ENCODE measurements at regions not wholly inside any gene's neighbourhood (a gene's known extent, or its start where the extent isn't known, plus 50 kb on each side); places are given as distances from the start of the nearest gene placed in this dataset.

DNA sequence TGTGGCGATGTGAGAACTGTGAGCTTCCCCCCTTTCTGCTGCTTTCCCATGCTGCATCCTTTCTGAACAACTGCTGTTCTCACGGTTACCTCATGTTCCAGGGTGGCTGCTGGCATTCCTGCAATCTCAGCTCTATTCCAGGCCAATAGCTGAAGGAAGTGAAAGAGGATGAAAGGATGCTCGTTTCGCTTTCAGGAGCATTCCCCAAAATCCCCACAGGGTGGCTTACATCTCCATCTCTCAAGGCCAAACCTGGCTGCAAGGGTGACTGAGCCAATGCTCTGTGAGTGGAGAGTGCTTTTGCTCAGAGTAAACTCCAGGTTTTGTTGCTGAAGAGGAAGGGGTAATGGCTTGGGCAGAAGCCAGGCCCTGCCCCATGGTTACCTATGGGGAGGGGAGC is 848.2 kb downstream of the BRD1 start (continued):
- TF ChIP-seq ZNF664 (tag by site-specific recombination; IDR thresholded peaks at IDR 0.05) (no peak), ZNF132 (tag by site-specific recombination; IDR thresholded peaks at IDR 0.05; ENCODE audit: borderline replicate concordance) (no peak), OSR2 (tag by site-specific recombination; IDR thresholded peaks at IDR 0.05) (no peak), TRIM28 (IDR thresholded peaks at IDR 0.05; ENCODE audit: borderline replicate concordance, low read length) (peak; percentile 76; the same call in 1 of the 2 replicates)

DNA sequence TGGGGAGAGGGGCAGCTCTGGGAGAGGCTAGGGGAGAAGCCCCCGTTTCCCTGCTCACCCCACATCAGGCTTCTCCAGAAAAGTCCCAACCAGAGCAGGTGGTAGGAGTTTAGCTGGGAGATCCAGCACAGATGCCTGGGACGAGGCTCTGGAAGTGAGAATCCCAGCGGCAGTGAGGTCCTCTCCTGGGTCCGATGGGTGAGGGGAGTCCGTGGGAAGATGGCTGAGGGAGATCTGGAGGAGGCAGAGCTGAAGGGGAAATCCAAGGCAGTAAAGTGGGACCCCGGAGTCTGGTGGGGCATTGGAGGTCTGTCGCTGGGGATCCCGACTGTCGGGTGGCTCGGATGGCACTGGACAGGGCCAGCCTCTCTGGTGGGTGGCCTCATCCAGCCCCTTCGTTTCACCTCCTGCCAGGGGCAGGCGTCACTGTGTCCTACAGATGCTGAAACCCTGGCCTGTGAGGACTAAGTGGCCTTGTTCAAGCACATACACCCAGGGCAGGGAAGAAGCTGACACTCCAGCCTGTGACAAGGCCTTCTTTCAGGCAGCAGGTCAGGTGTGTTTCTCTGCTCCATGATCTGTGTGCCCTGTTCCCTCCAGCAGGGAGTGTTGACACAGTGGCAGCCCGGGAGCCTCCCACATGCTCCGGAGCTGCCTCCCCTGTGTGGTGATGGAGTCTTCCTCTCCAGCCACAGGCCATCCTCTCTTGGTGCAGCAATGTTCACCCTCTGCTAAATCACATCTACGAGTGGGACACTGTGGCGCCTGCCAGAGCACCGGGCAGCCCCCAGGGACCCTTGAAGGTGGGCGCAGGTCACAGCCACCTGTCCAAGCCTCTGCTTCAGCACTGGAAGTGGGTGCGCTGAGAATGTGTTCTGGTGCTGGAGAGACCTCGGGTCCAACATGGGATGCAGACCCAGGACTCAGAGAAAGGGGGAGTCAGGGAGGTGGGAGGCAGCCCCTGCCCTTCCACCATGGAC is 850.8 kb downstream of the BRD1 start:
- Histone ChIP-seq H3K4me3 (ENCODE audit: low read depth, low read length) (no peak overlapping the region), H3K4me1 (ENCODE audit: control insufficient read depth, insufficient read depth, low read length) (no peaks in the 10 kb centered on the region), H3K9me3 (ENCODE audit: control insufficient read depth, insufficient read depth, low read depth, low read length) (no peaks in the 10 kb centered on the region), H3K27ac (ENCODE audit: extremely low read depth, low read depth, low read length) (no peak overlapping the region), H3K36me3 (ENCODE audit: control insufficient read depth in 2 of 2, insufficient read depth in 1 of 2, low read length in 2 of 2) (no peaks in the 10 kb centered on the region)
- ChIA-PET POLR2A (no interaction called here), CTCF (interaction anchor here (0.6 to 0.7 kb wide), 3 partner anchors 21 to 944 kb away, joined by 3 read pairs; no protein-coding TSS in a partner anchor)
- TF ChIP-seq, protein P1, sequence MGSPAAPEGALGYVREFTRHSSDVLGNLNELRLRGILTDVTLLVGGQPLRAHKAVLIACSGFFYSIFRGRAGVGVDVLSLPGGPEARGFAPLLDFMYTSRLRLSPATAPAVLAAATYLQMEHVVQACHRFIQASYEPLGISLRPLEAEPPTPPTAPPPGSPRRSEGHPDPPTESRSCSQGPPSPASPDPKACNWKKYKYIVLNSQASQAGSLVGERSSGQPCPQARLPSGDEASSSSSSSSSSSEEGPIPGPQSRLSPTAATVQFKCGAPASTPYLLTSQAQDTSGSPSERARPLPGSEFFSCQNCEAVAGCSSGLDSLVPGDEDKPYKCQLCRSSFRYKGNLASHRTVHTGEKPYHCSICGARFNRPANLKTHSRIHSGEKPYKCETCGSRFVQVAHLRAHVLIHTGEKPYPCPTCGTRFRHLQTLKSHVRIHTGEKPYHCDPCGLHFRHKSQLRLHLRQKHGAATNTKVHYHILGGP (tag by site-specific recombination; IDR thresholded peaks at IDR 0.05) = no peak
- TF ChIP-seq, protein P2, sequence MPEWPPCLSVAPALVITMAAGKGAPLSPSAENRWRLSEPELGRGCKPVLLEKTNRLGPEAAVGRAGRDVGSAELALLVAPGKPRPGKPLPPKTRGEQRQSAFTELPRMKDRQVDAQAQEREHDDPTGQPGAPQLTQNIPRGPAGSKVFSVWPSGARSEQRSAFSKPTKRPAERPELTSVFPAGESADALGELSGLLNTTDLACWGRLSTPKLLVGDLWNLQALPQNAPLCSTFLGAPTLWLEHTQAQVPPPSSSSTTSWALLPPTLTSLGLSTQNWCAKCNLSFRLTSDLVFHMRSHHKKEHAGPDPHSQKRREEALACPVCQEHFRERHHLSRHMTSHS (tag by site-specific recombination; IDR thresholded peaks at IDR 0.05) = no peak
- TF ChIP-seq, protein P3, sequence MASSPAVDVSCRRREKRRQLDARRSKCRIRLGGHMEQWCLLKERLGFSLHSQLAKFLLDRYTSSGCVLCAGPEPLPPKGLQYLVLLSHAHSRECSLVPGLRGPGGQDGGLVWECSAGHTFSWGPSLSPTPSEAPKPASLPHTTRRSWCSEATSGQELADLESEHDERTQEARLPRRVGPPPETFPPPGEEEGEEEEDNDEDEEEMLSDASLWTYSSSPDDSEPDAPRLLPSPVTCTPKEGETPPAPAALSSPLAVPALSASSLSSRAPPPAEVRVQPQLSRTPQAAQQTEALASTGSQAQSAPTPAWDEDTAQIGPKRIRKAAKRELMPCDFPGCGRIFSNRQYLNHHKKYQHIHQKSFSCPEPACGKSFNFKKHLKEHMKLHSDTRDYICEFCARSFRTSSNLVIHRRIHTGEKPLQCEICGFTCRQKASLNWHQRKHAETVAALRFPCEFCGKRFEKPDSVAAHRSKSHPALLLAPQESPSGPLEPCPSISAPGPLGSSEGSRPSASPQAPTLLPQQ (tag by site-specific recombination; IDR thresholded peaks at IDR 0.05) = no peak

DNA sequence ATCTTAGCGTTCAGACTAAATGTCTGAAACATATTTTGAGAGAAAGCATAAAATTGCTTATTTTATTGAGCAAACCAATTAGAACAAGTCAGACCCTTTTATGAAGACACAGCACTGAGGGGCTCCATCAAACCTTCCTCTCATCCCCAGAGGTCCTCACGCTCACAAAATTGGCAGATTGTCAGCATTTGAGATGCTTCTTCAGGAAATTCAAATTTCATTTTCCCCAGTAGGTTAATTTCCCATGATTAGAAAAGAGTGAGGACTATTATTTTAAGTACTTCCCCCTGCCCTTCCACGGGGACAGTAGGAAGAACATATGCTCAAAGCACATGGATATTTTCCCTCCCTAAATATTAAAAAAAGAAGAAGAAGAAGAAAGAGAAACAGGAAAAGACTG is 851.8 kb downstream of the BRD1 start:
- Histone ChIP-seq H3K9me3 (ENCODE audit: control insufficient read depth, insufficient read depth, low read depth, low read length) (no peaks in the 10 kb centered on the region), H3K36me3 (ENCODE audit: control insufficient read depth in 2 of 2, insufficient read depth in 1 of 2, low read length in 2 of 2) (no peaks in the 10 kb centered on the region), H3K27ac (ENCODE audit: extremely low read depth, low read depth, low read length) (no peak overlapping the region), H3K4me3 (ENCODE audit: low read depth, low read length) (no peak overlapping the region), H3K4me1 (ENCODE audit: control insufficient read depth, insufficient read depth, low read length) (no peaks in the 10 kb centered on the region)
- POLR2A ChIA-PET = no interaction called here
- CTCF ChIA-PET = interaction anchor here (0.6 to 1.0 kb wide), 3 partner anchors 15 to 66 kb away, joined by 3 read pairs; no protein-coding TSS in a partner anchor
- TF ChIP-seq, protein P2 (tag by site-specific recombination; IDR thresholded peaks at IDR 0.05) = no peak
- TF ChIP-seq GLIS1 (tag by site-specific recombination; IDR thresholded peaks at IDR 0.05) (no peak), SP7 (tag by site-specific recombination; IDR thresholded peaks at IDR 0.05) (no peak), ZNF132 (tag by site-specific recombination; IDR thresholded peaks at IDR 0.05; ENCODE audit: borderline replicate concordance) (no peak), GLI4 (tag by site-specific recombination; IDR thresholded peaks at IDR 0.05) (no peak), ZNF514 (tag by site-specific recombination; IDR thresholded peaks at IDR 0.05) (no peak), YY1 (tag by site-specific recombination; IDR thresholded peaks at IDR 0.05) (no peak), ZNF626 (tag by site-specific recombination; IDR thresholded peaks at IDR 0.05) (no peak), ZBTB17 (tag by site-specific recombination; IDR thresholded peaks at IDR 0.05) (no peak), MYNN (tag by site-specific recombination; IDR thresholded peaks at IDR 0.05; ENCODE audit: borderline replicate concordance) (no peak), ZNF776 (tag by site-specific recombination; IDR thresholded peaks at IDR 0.05; ENCODE audit: borderline replicate concordance) (no peak), GLI2 (tag by site-specific recombination; IDR thresholded peaks at IDR 0.05; ENCODE audit: borderline replicate concordance, low read depth) (no peak), ZNF394 (tag by site-specific recombination; IDR thresholded peaks at IDR 0.05; ENCODE audit: borderline replicate concordance) (no peak), ZNF658 (tag by site-specific recombination; IDR thresholded peaks at IDR 0.05) (no peak)
- TF ChIP-seq, protein P4, sequence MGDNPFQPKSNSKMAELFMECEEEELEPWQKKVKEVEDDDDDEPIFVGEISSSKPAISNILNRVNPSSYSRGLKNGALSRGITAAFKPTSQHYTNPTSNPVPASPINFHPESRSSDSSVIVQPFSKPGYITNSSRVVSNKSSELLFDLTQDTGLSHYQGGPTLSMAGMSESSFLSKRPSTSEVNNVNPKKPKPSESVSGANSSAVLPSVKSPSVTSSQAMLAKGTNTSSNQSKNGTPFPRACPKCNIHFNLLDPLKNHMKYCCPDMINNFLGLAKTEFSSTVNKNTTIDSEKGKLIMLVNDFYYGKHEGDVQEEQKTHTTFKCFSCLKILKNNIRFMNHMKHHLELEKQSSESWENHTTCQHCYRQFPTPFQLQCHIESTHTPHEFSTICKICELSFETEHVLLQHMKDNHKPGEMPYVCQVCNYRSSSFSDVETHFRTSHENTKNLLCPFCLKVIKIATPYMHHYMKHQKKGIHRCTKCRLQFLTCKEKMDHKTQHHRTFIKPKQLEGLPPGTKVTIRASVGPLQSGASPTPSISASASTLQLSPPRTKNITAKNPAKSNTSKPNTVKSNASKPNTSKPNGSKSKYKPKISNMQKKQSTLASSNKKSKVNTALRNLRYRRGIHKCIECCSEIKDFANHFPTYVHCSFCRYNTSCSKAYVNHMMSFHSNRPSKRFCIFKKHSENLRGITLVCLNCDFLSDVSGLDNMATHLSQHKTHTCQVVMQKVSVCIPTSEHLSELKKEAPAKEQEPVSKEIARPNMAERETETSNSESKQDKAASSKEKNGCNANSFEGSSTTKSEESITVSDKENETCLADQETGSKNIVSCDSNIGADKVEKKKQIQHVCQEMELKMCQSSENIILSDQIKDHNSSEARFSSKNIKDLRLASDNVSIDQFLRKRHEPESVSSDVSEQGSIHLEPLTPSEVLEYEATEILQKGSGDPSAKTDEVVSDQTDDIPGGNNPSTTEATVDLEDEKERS (tag by site-specific recombination; IDR thresholded peaks at IDR 0.05) = no peak
- TF ChIP-seq, protein P5, sequence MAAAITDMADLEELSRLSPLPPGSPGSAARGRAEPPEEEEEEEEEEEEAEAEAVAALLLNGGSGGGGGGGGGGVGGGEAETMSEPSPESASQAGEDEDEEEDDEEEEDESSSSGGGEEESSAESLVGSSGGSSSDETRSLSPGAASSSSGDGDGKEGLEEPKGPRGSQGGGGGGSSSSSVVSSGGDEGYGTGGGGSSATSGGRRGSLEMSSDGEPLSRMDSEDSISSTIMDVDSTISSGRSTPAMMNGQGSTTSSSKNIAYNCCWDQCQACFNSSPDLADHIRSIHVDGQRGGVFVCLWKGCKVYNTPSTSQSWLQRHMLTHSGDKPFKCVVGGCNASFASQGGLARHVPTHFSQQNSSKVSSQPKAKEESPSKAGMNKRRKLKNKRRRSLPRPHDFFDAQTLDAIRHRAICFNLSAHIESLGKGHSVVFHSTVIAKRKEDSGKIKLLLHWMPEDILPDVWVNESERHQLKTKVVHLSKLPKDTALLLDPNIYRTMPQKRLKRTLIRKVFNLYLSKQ (tag by site-specific recombination; IDR thresholded peaks at IDR 0.05; ENCODE audit: borderline replicate concordance) = no peak
